WTC11 (cell line): ENCODE measurements at regions not wholly inside any gene's neighbourhood (a gene's known extent, or its start where the extent isn't known, plus 50 kb on each side); places are given as distances from the start of the nearest gene placed in this dataset.

Experiments used
- ATAC-seq: fragments of 200-7000 bp; cut with Tn5 transposase; 2 replicates; pipeline ENCODE4 v1.10.0; 2021; ENCODE audit warnings: mild to moderate bottlenecking, moderate library complexity
- CTCF ChIA-PET: fragments of 300-600 bp; sonication (Branson Sonifier 250); formaldehyde crosslinking; loops from one replicate; lab custom pipeline; 2021; ENCODE audit warnings: antibody characterized with exemption; lab: Charles Lee
- POLR2A ChIA-PET: fragments of 350-600 bp; sonication (Branson Sonifier 250); formaldehyde crosslinking; loops from one replicate; lab custom pipeline; 2021; ENCODE audit warnings: antibody characterized with exemption; lab: Charles Lee
- DNase-seq: peaks from one replicate; pipeline ENCODE4 v3.0.0; 2021; ENCODE audit warnings: low spot score
- H3K27ac Mint-ChIP-seq: 2 replicates; pipeline ENCODE4 v1.8.0; 2021; ENCODE audit warnings: mixed read lengths
- H3K27me3 Mint-ChIP-seq: 2 replicates; pipeline ENCODE4 v1.8.0; 2021; ENCODE audit warnings: low read depth, mild to moderate bottlenecking, moderate library complexity, mixed read lengths
- H3K36me3 Mint-ChIP-seq: 2 replicates; pipeline ENCODE4 v1.8.0; 2021; ENCODE audit warnings: mixed read lengths
- H3K4me1 Mint-ChIP-seq: 2 replicates; pipeline ENCODE4 v1.8.0; 2022; ENCODE audit warnings: mixed read lengths
- H3K4me3 Mint-ChIP-seq: 2 replicates; pipeline ENCODE4 v1.8.0; 2021; ENCODE audit warnings: mild to moderate bottlenecking, moderate library complexity, mixed read lengths
- H3K9me3 Mint-ChIP-seq: 2 replicates; pipeline ENCODE4 v1.8.0; 2021; ENCODE audit warnings: mixed read lengths
- AR ChIP-seq: fragments of 250-450 bp; sonication (Bioruptor Pico); IDR thresholded peaks from 2 replicates; pipeline ENCODE4 v1.9.0; 2021; ENCODE audit warnings: mild to moderate bottlenecking
- FOXP1 ChIP-seq: sonication (generic); formaldehyde crosslinking; IDR thresholded peaks from 2 replicates; pipeline ENCODE4 v1.8.0; 2022; ENCODE audit warnings: missing genetic modification reagents, mild to moderate bottlenecking, moderate library complexity, borderline replicate concordance
- GABPB1 ChIP-seq: sonication (generic); formaldehyde crosslinking; IDR thresholded peaks from 2 replicates; pipeline ENCODE4 v1.8.1; 2023; ENCODE audit warnings: mild to moderate bottlenecking, missing genetic modification reagents
- GTF2I ChIP-seq: fragments of 250-450 bp; sonication (Bioruptor Pico); conservative IDR thresholded peaks from 2 replicates; pipeline ENCODE4 v1.4.0; 2021; ENCODE audit warnings: mild to moderate bottlenecking
- HMGA2 ChIP-seq: fragments of 250-450 bp; sonication (Bioruptor Pico); IDR thresholded peaks from 2 replicates; pipeline ENCODE4 v1.4.0; 2021; ENCODE audit warnings: mild to moderate bottlenecking, moderate library complexity
- MAX ChIP-seq: sonication (generic); formaldehyde crosslinking; IDR thresholded peaks from 2 replicates; pipeline ENCODE4 v1.8.0; 2022; ENCODE audit warnings: mild to moderate bottlenecking, missing genetic modification reagents
- MYBL2 ChIP-seq: sonication (generic); formaldehyde crosslinking; IDR thresholded peaks from 2 replicates; pipeline ENCODE4 v1.8.1; 2023; ENCODE audit warnings: mild to moderate bottlenecking, moderate library complexity, missing genetic modification reagents
- NFATC4 ChIP-seq: fragments of 250-450 bp; sonication (Bioruptor Pico); IDR thresholded peaks from 2 replicates; pipeline ENCODE4 v1.9.0; 2021; ENCODE audit warnings: mild to moderate bottlenecking
- NFE2L1 ChIP-seq: sonication (generic); formaldehyde crosslinking; IDR thresholded peaks from 2 replicates; pipeline ENCODE4 v1.8.1; 2023; ENCODE audit warnings: missing genetic modification reagents
- NR3C1 ChIP-seq: sonication (generic); formaldehyde crosslinking; conservative IDR thresholded peaks from 2 replicates; pipeline ENCODE4 v1.8.1; 2023; ENCODE audit warnings: low read depth, mild to moderate bottlenecking, missing genetic modification reagents
- RELA ChIP-seq: sonication (generic); formaldehyde crosslinking; IDR thresholded peaks from 2 replicates; pipeline ENCODE4 v1.8.1; 2022; ENCODE audit warnings: missing genetic modification reagents, mild to moderate bottlenecking, borderline replicate concordance
- USF2 ChIP-seq: sonication (generic); formaldehyde crosslinking; IDR thresholded peaks from 2 replicates; pipeline ENCODE4 v1.8.1; 2023; ENCODE audit warnings: mild to moderate bottlenecking, missing genetic modification reagents, moderate library complexity
- ZNF138 ChIP-seq: sonication (generic); formaldehyde crosslinking; conservative IDR thresholded peaks from 2 replicates; pipeline ENCODE4 v1.8.1; 2022; ENCODE audit warnings: mild to moderate bottlenecking, moderate library complexity, missing genetic modification reagents
- ZNF263 ChIP-seq: sonication (generic); formaldehyde crosslinking; IDR thresholded peaks from 2 replicates; pipeline ENCODE4 v1.8.1; 2022; ENCODE audit warnings: low read depth, mild to moderate bottlenecking, moderate library complexity, missing genetic modification reagents
- ZNF416 ChIP-seq: fragments of 250-450 bp; sonication (Bioruptor Pico); IDR thresholded peaks from 2 replicates; pipeline ENCODE4 v1.9.0; 2021; ENCODE audit warnings: mild to moderate bottlenecking, inconsistent platforms
- ZNF512 ChIP-seq: sonication (generic); formaldehyde crosslinking; IDR thresholded peaks from 2 replicates; pipeline ENCODE4 v1.8.1; 2022; ENCODE audit warnings: missing genetic modification reagents, borderline replicate concordance
- TF ChIP-seq, protein P1 (sequence below): sonication (generic); formaldehyde crosslinking; IDR thresholded peaks from 2 replicates; pipeline ENCODE4 v1.8.1; 2022; ENCODE audit warnings: mild to moderate bottlenecking, missing genetic modification reagents, moderate library complexity, borderline replicate concordance
- TF ChIP-seq, protein P2 (sequence below): sonication (generic); formaldehyde crosslinking; IDR thresholded peaks from 2 replicates; pipeline ENCODE4 v1.8.1; 2023; ENCODE audit warnings: mild to moderate bottlenecking, missing genetic modification reagents
- TF ChIP-seq, protein P3 (sequence below): sonication (generic); formaldehyde crosslinking; IDR thresholded peaks from 2 replicates; pipeline ENCODE4 v1.8.1; 2022; ENCODE audit warnings: low read depth, mild to moderate bottlenecking, moderate library complexity, missing genetic modification reagents, borderline replicate concordance
- TF ChIP-seq, protein P4 (sequence below): sonication (generic); formaldehyde crosslinking; IDR thresholded peaks from 2 replicates; pipeline ENCODE4 v1.8.1; 2023; ENCODE audit warnings: mild to moderate bottlenecking, missing genetic modification reagents, moderate library complexity
- TF ChIP-seq, protein P5 (sequence below): sonication (generic); formaldehyde crosslinking; IDR thresholded peaks from 2 replicates; pipeline ENCODE4 v1.8.1; 2022; ENCODE audit warnings: mild to moderate bottlenecking, moderate library complexity, missing genetic modification reagents

DNA sequence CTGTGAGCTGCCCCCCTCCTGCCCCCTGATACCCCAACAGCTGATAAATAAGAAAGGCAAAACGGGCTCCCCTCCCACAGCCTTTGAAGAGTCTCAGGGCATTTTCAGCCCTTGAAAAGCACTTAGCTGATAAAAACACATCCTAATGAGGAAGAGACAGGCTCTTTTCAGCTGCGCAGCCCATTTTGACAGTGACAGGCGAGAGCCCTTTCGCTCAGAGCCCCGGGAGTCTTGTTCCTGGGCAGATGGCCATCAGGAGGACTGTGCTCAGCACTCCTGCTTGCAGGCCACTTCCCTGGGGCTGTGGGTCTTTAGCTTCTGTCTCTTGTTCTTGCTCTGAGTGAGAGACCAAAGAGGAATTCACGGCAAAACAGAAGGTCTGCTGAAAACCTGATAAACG, 757.2 kb downstream of the BRD1 start (continued):
- TF ChIP-seq, protein P1, sequence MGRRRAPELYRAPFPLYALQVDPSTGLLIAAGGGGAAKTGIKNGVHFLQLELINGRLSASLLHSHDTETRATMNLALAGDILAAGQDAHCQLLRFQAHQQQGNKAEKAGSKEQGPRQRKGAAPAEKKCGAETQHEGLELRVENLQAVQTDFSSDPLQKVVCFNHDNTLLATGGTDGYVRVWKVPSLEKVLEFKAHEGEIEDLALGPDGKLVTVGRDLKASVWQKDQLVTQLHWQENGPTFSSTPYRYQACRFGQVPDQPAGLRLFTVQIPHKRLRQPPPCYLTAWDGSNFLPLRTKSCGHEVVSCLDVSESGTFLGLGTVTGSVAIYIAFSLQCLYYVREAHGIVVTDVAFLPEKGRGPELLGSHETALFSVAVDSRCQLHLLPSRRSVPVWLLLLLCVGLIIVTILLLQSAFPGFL (CRISPR knock-in tag): no peak
- TF ChIP-seq NFATC4: no peak
- TF ChIP-seq ZNF138 (CRISPR knock-in tag): no peak
- TF ChIP-seq GTF2I: no peak
- TF ChIP-seq ZNF512 (CRISPR knock-in tag): no peak
- TF ChIP-seq FOXP1: no peak
- TF ChIP-seq USF2: no peak
- TF ChIP-seq, protein P2, sequence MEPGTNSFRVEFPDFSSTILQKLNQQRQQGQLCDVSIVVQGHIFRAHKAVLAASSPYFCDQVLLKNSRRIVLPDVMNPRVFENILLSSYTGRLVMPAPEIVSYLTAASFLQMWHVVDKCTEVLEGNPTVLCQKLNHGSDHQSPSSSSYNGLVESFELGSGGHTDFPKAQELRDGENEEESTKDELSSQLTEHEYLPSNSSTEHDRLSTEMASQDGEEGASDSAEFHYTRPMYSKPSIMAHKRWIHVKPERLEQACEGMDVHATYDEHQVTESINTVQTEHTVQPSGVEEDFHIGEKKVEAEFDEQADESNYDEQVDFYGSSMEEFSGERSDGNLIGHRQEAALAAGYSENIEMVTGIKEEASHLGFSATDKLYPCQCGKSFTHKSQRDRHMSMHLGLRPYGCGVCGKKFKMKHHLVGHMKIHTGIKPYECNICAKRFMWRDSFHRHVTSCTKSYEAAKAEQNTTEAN: no peak

GRCh38 chr22:49068861-49069500, 758.7 kb downstream of the BRD1 start:
- H3K27ac Mint-ChIP-seq: no peak overlapping the region
- DNase-seq (no peak), ATAC-seq (no peak)
- H3K4me3 Mint-ChIP-seq: no peak overlapping the region
- ChIA-PET CTCF (no interaction called here), POLR2A (no interaction called here)
- no peak for TF ChIP-seq HMGA2 (CRISPR knock-in tag)
- no peak for TF ChIP-seq ZNF138 (CRISPR knock-in tag)
- TF ChIP-seq MYBL2: no peak
- no peak for TF ChIP-seq ZNF263 (CRISPR knock-in tag)
- no peak for TF ChIP-seq GABPB1 (CRISPR knock-in tag)
- TF ChIP-seq, protein P3, sequence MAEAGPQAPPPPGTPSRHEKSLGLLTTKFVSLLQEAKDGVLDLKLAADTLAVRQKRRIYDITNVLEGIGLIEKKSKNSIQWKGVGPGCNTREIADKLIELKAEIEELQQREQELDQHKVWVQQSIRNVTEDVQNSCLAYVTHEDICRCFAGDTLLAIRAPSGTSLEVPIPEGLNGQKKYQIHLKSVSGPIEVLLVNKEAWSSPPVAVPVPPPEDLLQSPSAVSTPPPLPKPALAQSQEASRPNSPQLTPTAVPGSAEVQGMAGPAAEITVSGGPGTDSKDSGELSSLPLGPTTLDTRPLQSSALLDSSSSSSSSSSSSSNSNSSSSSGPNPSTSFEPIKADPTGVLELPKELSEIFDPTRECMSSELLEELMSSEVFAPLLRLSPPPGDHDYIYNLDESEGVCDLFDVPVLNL (CRISPR knock-in tag): no peak
- TF ChIP-seq ZNF416: no peak
- TF ChIP-seq AR (CRISPR knock-in tag): no peak
- TF ChIP-seq NFE2L1 (CRISPR knock-in tag): no peak
- TF ChIP-seq, protein P4, sequence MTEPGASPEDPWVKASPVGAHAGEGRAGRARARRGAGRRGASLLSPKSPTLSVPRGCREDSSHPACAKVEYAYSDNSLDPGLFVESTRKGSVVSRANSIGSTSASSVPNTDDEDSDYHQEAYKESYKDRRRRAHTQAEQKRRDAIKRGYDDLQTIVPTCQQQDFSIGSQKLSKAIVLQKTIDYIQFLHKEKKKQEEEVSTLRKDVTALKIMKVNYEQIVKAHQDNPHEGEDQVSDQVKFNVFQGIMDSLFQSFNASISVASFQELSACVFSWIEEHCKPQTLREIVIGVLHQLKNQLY: no peak
- TF ChIP-seq, protein P5, sequence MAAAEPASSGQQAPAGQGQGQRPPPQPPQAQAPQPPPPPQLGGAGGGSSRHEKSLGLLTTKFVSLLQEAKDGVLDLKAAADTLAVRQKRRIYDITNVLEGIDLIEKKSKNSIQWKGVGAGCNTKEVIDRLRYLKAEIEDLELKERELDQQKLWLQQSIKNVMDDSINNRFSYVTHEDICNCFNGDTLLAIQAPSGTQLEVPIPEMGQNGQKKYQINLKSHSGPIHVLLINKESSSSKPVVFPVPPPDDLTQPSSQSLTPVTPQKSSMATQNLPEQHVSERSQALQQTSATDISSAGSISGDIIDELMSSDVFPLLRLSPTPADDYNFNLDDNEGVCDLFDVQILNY: no peak
- TF ChIP-seq MAX (CRISPR knock-in tag): no peak
- no peak for TF ChIP-seq NR3C1 (CRISPR knock-in tag)
- TF ChIP-seq, protein P1 (CRISPR knock-in tag): no peak
- TF ChIP-seq FOXP1: no peak
- no peak for TF ChIP-seq NFATC4
- no peak for TF ChIP-seq RELA (CRISPR knock-in tag)
- H3K9me3 Mint-ChIP-seq: no peaks in the 10 kb centered on the region; the same call in 1 of the 2 replicates
- no peaks in the 10 kb centered on the region for H3K36me3 Mint-ChIP-seq
- H3K4me1 Mint-ChIP-seq: peaks cover 15% of the 10 kb centered on the region
- H3K27me3 Mint-ChIP-seq: no peaks in the 10 kb centered on the region; the same call in 1 of the 2 replicates
